ENCODE measurements at regions not wholly inside any gene's neighbourhood (a gene's known extent, or its start where the extent isn't known, plus 50 kb on each side); places are given as distances from the start of the nearest gene placed in this dataset.

DNA sequence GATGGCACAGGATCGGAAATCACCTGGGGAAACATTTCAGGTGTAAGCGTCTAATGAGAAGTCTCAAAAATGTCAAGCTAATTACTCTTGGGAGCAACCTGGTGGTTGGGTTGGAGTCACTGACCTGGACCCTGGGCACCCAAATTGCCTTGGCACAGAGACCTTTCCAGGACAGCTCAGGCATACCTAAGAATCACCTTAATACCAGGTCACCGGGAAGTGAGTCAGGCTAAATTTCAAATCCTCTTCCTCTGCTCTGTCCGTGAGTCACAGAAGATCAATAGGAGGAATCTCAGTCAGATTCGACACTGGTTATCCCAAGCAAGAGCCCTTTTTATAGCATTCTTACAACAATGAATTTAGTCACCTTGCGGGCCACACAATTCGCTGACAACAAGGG lies 179.6 kb upstream of the CAMK1G start:
- Mint-ChIP-seq H3K4me1 (ENCODE audit: low read depth) (peaks cover 15% of the 10 kb centered on the region), H3K36me3 (ENCODE audit: low read depth) (no peaks in the 10 kb centered on the region), H3K27me3 (ENCODE audit: low read depth) (no peaks in the 10 kb centered on the region), H3K4me3 (ENCODE audit: unreplicated experiment) (no peak overlapping the region), H3K27ac (ENCODE audit: unreplicated experiment) (no peak overlapping the region), H3K9me3 (ENCODE audit: low read depth) (no peaks in the 10 kb centered on the region)
- no peak for DNase-seq (ENCODE audit: low spot score)
- no peak for TF ChIP-seq CTCF (IDR thresholded peaks at IDR 0.05)

DNA sequence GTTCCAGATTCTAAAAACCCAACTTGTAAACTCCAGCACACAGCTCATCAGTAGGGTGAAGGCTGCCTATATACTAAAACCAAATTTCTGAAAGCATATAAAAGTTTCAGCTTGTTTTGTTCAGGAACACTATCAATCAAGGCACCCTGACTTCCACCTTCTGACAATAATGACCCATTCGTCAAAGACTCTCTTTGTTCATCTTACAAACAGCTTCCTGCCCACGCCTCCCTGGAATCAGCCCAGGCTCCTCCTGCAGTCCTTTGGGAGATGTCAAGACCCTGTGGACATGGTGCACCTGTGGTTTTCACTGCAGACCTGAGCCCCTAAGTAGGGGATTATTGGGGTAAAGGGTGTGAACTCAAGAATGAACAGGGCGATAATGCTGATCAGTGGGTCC lies 178.9 kb upstream of the CAMK1G start:
- no peak for DNase-seq (ENCODE audit: low spot score)
- Mint-ChIP-seq H3K27ac (ENCODE audit: unreplicated experiment) (no peak overlapping the region), H3K4me1 (ENCODE audit: low read depth) (peaks cover 16% of the 10 kb centered on the region), H3K36me3 (ENCODE audit: low read depth) (no peaks in the 10 kb centered on the region), H3K27me3 (ENCODE audit: low read depth) (no peaks in the 10 kb centered on the region), H3K9me3 (ENCODE audit: low read depth) (no peaks in the 10 kb centered on the region), H3K4me3 (ENCODE audit: unreplicated experiment) (no peak overlapping the region)
- no peak for TF ChIP-seq CTCF (IDR thresholded peaks at IDR 0.05)

DNA sequence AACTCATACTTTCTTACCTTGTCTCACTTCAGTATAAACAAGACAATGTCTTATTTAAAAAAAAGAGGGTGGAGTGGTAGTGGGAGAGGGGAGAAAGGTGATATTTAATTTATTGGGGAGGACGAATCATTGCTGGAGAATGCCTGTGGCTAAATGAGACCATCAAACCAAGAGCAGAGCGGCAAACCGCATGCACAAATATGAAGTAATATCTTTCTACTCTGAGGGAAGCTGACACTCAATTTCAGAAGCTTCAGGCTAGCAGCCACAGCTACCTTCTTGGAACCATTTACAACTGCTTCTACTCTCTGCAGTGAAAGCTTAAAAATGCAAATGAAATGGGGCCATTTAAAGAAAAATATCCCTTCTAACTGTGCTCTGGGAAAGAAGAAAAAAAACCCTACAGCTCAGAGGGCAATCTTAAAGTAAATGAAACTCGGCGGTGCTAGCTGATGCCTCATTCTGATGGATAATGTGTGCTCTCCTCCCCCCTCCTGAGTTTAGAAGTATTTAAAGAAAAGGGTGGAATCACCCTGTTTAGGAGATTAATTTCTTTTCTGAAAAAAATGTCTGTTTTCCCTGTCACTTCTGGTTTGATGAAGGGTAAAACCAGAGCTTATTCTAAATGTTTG lies 178.2 kb upstream of the CAMK1G start:
- H3K4me1 Mint-ChIP-seq (ENCODE audit: low read depth), result peaks cover 21% of the 10 kb centered on the region
- no peak overlapping the region for H3K4me3 Mint-ChIP-seq (ENCODE audit: unreplicated experiment)
- H3K9me3 Mint-ChIP-seq (ENCODE audit: low read depth), result no peaks in the 10 kb centered on the region
- no peak overlapping the region for H3K27ac Mint-ChIP-seq (ENCODE audit: unreplicated experiment)
- no peak for TF ChIP-seq CTCF (IDR thresholded peaks at IDR 0.05)
- H3K36me3 Mint-ChIP-seq (ENCODE audit: low read depth), result no peaks in the 10 kb centered on the region
- no peaks in the 10 kb centered on the region for H3K27me3 Mint-ChIP-seq (ENCODE audit: low read depth)
- DNase-seq (ENCODE audit: low spot score), result no peak

DNA sequence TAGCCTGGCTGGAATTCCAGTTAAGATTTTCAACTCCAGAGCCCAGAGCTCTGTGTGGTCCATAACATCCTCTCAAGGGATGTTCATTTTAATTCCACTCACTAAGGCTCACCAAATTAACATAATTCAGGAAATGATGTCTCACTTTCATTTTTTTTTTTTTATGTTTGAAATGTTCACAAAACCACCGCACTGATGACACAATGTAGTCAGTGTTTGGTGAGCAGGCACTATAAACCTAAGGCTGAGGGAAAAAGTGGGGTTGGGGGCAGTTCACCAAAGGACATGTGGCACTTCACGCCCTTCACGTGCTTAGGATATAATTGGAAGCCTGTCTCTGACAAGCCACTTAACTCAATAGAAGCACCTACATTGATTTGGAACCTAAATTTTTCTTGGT lies 177.3 kb upstream of the CAMK1G start:
- Mint-ChIP-seq H3K4me1 (ENCODE audit: low read depth) (peaks cover 22% of the 10 kb centered on the region), H3K36me3 (ENCODE audit: low read depth) (no peaks in the 10 kb centered on the region), H3K4me3 (ENCODE audit: unreplicated experiment) (no peak overlapping the region), H3K27ac (ENCODE audit: unreplicated experiment) (no peak overlapping the region), H3K9me3 (ENCODE audit: low read depth) (no peaks in the 10 kb centered on the region), H3K27me3 (ENCODE audit: low read depth) (no peaks in the 10 kb centered on the region)
- DNase-seq (ENCODE audit: low spot score), result no peak
- TF ChIP-seq CTCF (IDR thresholded peaks at IDR 0.05), result no peak

- H3K36me3 Mint-ChIP-seq (ENCODE audit: low read depth), result no peaks in the 10 kb centered on the region
- H3K4me1 Mint-ChIP-seq (ENCODE audit: low read depth), result peaks cover 26% of the 10 kb centered on the region
- no peaks in the 10 kb centered on the region for H3K9me3 Mint-ChIP-seq (ENCODE audit: low read depth)
- no peak overlapping the region for H3K27ac Mint-ChIP-seq (ENCODE audit: unreplicated experiment)
- H3K4me3 Mint-ChIP-seq (ENCODE audit: unreplicated experiment), result no peak overlapping the region
- H3K27me3 Mint-ChIP-seq (ENCODE audit: low read depth), result no peaks in the 10 kb centered on the region
- DNase-seq (ENCODE audit: low spot score), result no peak
- no peak for TF ChIP-seq CTCF (IDR thresholded peaks at IDR 0.05)
Observed at GRCh38 chr1:209406595-209406994, 176.9 kb upstream of the CAMK1G start.
